ENCODE measurements at regions not wholly inside any gene's neighbourhood (a gene's known extent, or its start where the extent isn't known, plus 50 kb on each side); places are given as distances from the start of the nearest gene placed in this dataset.

DNA sequence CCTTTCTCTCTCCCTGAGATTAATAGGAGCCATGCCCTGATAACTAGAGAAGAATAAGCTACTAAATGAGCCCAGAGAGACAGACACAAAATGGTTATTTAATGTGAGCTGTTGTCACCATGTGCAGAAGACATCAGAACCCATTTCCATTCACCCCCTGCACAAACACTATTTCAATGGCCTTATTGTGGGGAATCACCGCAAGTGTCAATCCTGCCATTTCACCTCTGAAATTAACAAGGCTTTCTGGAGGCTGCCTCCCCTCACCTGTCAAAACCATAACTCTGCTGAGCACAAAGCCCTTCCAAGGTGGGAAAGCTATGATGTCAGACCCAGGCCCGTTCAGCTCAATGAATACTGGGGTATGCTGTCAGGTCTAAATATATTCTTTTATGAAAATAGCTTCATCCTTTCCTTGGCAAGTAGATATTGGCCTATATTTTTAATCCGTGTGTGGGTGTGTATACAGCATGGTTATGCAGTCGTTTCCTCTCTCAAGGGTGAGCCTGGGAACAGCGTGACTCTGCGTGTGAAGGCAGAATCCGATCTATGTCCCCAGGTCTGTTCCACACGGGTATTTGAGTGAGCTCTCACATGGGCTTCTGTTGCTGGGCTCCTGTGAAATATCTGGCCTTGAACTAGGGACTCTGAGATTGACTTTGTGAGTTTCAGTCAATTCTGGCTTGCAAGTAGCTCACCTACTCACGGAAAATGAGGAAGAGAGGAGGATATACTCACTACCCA lies 266.3 kb downstream of the FBXW7 start:
- DNase-seq (ENCODE audit: low read depth in 2 of 2): no peak

DNA sequence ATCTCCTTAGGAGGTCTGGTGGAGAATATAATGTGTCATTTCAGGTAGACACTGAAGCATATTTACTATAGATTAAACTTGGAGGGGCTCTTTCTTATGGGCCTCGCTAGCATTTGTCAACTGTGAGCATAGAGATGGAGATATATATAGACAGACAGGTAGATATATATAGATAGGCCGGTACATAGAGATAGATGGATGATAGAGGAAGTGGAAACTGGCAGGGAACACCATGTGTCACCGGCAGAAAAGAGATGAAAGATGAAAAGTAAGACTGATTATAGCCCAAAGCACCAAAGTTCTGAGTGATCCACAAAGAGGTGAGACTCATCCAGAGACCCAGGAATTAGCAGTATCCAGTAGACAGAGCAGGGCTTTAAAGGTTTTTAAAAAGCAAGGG lies 268.1 kb downstream of the FBXW7 start:
- DNase-seq (ENCODE audit: low read depth in 2 of 2): no peak

GRCh38 chr4:152266831-152267480 lies 268.9 kb downstream of the FBXW7 start:
- peak in 1 of 2 donors; percentile 54 for DNase-seq (ENCODE audit: low read depth in 2 of 2)

DNA sequence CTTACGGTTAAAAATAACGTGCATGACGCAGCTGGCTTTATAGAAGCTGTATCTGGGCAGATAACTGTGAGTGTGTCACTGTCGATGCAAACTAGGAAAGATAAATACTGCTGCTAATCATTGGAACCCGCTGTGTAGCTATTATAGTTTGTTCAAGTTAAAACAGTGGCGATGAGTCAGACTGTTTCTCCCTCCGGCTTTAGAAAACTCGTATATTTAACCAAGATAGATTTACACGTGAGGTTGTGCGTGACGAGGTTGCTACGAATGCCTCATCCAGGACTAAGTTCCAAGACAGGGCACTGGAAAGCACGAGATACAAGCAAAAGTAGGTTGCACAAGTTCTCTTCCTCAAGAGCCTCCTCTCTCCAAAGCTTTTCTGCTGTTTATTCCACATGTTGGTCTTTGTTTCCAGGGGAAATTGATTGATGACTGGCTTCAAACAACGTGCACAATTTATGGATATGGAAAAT lies 270.7 kb downstream of the FBXW7 start:
- DNase-seq (ENCODE audit: low read depth in 2 of 2): peak; percentile 68 to 93

GRCh38 chr4:152264106-152264505 lies 271.8 kb downstream of the FBXW7 start:
- DNase-seq (ENCODE audit: low read depth in 2 of 2): no peak

DNA sequence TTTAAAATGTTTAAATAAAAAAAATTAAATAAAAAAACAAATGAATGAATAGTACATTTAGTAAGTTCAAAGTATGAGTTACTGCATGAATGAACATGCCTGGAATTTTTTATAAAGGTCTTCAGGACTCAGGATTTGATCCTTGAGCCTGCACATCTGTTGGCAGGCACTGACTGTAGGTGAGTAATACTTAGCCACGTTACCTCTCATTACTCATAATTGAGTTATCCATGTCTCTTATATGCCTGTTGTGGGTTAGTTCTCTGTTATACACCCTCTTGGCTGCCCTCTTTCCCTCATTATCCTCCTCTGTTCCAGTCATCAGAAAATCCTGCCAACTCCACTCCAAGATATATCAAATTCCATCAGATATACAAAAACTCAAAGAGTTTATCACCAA lies 276.0 kb downstream of the FBXW7 start:
- peak in 1 of 2 donors; percentile 61 for DNase-seq (ENCODE audit: low read depth in 2 of 2)

DNA sequence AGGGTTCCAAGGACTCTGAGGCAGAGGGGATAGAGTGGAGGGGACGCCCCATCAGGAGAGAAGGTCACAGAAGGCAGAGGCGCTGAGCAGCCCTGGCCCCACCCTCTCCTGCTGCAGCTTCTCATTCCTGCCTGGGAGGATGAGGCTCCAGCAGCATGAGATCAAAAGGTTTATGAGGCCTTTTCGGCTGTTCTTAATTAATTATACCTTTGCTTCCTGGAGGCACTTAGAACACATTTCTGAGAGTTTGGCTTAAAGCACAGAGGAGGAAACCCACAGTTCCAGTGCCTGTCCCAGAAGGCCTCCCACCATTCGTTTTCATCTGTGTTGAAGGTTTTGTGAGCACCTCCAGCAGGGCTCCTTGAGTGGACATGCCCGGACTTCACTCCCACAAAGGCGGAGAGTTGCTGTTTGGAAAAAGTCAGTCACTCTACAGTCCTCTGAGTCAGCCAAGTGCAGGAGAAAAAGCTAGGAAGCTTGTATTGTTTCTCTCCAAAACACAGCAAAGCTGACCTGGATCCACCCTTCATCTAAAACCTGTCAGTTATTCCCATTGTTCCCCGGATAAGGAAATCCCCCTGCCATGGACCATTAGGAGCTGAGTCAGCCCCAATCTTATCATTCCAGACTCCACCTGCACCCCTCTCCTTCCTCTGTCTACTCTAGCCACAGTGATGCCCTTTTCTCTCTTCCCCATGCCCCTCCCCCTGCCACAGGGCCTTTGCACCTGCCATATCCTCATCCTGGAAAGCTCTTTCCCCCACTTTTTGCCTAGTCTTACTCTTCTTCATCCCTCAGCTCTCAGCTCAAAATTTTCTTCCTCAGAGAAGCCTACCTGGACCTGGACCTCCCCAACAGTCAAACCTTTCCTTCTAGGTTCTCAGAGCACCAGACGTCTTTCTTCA lies 276.8 kb downstream of the FBXW7 start:
- DNase-seq (ENCODE audit: low read depth in 2 of 2): peak; percentile 81 to 95

- peak in 1 of 2 donors; percentile 8 for DNase-seq (ENCODE audit: low read depth in 2 of 2)
Measured at GRCh38 chr4:152258391-152258790, 277.5 kb downstream of the FBXW7 start.

GRCh38 chr4:152257601-152258066 lies 278.3 kb downstream of the FBXW7 start:
- peak; percentile 55 to 89 for DNase-seq (ENCODE audit: low read depth in 2 of 2)

- no peak for DNase-seq (ENCODE audit: low read depth in 2 of 2)
Measured at GRCh38 chr4:152256996-152257395, 278.9 kb downstream of the FBXW7 start.

DNA sequence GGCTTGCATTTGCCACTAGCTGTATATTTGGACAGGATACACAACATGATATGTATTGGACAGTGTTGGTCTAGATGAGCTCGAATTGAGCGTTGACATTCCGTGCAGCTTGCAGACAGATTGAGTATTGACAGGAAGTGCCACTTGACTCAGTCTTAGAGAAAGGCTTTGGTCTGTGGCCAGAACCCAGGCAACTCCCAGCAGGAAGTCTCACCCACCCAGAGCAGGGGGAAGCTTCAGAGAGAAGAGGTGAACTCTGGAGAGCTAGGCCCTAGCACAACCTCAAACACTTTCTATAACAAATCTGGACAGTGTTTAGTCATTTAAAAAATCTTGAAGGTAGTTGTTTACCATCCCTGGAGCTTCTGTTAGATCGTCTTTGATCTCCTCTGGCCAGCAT lies 280.5 kb downstream of the FBXW7 start:
- DNase-seq (ENCODE audit: low read depth in 2 of 2): peak; percentile 56 to 94

GRCh38 chr4:152248347-152248746 lies 287.5 kb downstream of the FBXW7 start:
- no peak for DNase-seq (ENCODE audit: low read depth in 2 of 2)

GRCh38 chr4:152247271-152247975 lies 288.5 kb downstream of the FBXW7 start:
- DNase-seq (ENCODE audit: low read depth in 2 of 2): no peak

DNA sequence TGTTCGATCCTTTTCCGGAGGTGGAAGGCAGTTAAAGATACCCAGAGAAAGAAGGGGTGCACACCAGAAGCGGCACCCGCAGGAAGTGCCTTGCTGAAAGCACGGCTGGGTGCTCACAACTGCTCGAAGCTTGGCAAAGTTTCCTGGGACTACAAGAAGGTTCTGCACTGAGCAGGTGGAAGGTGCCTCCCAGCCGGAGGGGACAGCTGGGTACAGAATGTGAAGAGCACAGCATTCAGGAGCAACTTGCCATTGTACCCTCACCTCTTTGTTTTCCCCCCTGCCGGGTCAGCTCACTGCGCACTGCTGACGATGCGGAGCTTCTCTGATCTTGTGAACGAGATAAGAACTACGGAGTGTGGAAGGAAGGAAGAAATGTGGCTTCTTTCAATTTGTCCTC lies 289.2 kb downstream of the FBXW7 start:
- DNase-seq (ENCODE audit: low read depth in 2 of 2): no peak

GRCh38 chr4:152245680-152246079 lies 290.2 kb downstream of the FBXW7 start:
- DNase-seq (ENCODE audit: low read depth in 2 of 2): no peak

DNA sequence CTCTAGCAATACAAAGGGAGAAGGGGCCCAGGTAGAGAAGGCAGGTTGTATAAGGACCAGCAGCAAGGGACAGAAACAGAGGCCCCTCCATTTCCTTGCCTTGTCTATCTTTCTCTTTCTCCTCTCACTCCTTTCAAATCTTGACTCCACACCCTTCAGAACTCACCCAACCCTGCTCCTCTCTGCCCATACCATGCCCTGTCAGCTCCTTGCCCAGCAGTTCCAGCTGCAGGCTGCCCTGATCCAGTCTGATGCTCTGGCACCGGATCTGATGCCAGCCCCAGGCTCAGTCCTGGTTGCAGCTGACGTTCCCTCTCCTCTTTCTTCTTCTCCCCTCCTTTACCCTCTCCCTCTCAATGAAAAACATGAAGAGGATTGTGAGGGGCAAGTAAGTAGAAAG lies 291.2 kb downstream of the FBXW7 start:
- DNase-seq (ENCODE audit: low read depth in 2 of 2): no peak

DNA sequence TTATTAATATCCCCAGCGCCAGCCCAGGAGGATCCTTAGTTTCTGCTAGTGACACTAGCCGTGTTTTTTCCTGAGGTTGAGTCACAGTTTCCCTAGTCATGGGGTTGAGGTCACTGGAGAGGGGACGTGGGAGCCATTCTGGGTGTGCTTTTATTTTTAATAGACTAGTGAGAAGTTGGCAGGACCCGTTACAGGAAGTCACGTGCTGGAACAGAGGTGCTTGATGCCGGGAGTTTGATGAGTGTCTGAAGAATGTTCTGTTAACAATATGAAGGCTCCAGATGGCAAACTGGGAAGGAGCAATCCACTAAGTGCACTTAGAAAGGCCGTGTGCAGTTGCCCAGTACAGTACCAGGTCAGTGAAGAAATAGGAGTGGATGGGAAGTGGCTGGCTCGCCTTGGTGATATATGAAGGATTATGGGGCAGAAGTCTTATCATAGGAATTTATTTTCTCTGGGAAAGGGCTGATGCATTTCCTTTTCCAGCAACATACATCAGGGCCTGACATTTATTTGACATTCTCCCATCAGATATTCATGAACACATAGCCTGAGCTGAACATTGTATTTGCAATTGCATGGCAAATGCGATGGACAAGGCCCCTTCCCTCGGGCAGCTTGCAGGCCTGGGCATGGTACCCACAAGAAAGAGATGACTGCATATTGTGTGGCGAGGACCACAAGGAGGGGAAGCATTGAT lies 291.8 kb downstream of the FBXW7 start:
- peak; percentile 97 to 98 for DNase-seq (ENCODE audit: low read depth in 2 of 2)

DNA sequence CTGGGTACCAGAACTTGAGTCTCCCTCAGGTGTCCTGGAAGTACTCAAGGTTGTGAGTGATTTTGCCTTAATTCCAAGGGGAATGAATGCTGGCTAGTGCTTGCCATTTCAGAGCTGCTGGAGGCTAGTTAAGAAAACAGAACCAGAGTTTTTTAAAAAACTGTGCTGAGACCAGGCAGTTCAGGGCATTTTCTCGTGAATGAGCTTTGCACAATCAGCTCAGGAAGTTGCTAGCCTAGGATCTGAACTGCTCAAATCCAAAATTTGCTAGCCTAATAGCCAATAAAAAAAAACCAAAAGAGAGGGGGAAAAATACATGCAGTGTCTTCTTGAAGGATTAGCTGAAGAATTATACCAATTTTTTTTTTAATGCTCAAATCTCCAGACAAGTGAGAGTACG lies 292.7 kb downstream of the FBXW7 start:
- DNase-seq (ENCODE audit: low read depth in 2 of 2): peak; percentile 37 to 66

GRCh38 chr4:152240232-152240631 lies 295.7 kb downstream of the FBXW7 start:
- no peak for DNase-seq (ENCODE audit: low read depth in 2 of 2)

GRCh38 chr4:152239216-152239615 lies 296.7 kb downstream of the FBXW7 start:
- DNase-seq (ENCODE audit: low read depth in 2 of 2): no peak
